Activated CD4-positive, alpha-beta T cell treated with anti-CD3 and anti-CD28 coated beads, Interleukin-2, amount 10 ng/mL, durations not matched to agents 7 days and 5 days (primary cell): ENCODE measurements at regions not wholly inside any gene's neighbourhood (a gene's known extent, or its start where the extent isn't known, plus 50 kb on each side); places are given as distances from the start of the nearest gene placed in this dataset.

Experiments
- CTCF ChIA-PET: fragments of 350-600 bp; sonication (Branson Sonifier 250); formaldehyde crosslinking; loops from one replicate; lab custom pipeline; 2021; ENCODE audit warnings: antibody characterized with exemption; lab: Charles Lee
- POLR2A ChIA-PET: fragments of 350-600 bp; sonication (Branson Sonifier 250); formaldehyde crosslinking; loops from one replicate; lab custom pipeline; 2021; ENCODE audit warnings: antibody characterized with exemption; lab: Charles Lee
- DNase-seq: peaks from one replicate; pipeline ENCODE4 v3.0.0-alpha.2; 2020
- H3K27ac Mint-ChIP-seq: one replicate; pipeline ENCODE4 v1.8.0; 2021; ENCODE audit warnings: mild to moderate bottlenecking, moderate library complexity, mixed read lengths
- H3K27me3 Mint-ChIP-seq: one replicate; pipeline ENCODE4 v1.8.0; 2021; ENCODE audit warnings: mixed read lengths
- H3K36me3 Mint-ChIP-seq: one replicate; pipeline ENCODE4 v1.8.0; 2021; ENCODE audit warnings: low read depth, mixed read lengths
- H3K4me1 Mint-ChIP-seq: one replicate; pipeline ENCODE4 v1.8.0; 2021; ENCODE audit warnings: mixed read lengths
- H3K4me3 Mint-ChIP-seq: one replicate; pipeline ENCODE4 v1.8.0; 2021; ENCODE audit warnings: mild to moderate bottlenecking, moderate library complexity, mixed read lengths
- H3K9me3 Mint-ChIP-seq: one replicate; pipeline ENCODE4 v1.8.0; 2021; ENCODE audit warnings: mixed read lengths

- ChIA-PET CTCF (interaction anchor here (0.6 kb wide), 1 partner anchor 742 kb away, joined by 3 read pairs; no protein-coding TSS in a partner anchor), POLR2A (no interaction called here)
- H3K4me3 Mint-ChIP-seq: no peak overlapping the region
- peaks cover 3% of the 10 kb centered on the region for H3K9me3 Mint-ChIP-seq
- no peak overlapping the region for H3K27ac Mint-ChIP-seq
- peaks cover 38% of the 10 kb centered on the region for H3K4me1 Mint-ChIP-seq
- DNase-seq: no peak
- H3K36me3 Mint-ChIP-seq: peaks cover 10% of the 10 kb centered on the region
- H3K27me3 Mint-ChIP-seq: no peaks in the 10 kb centered on the region
Measured at GRCh38 chr12:46450279-46450748, 77.7 kb upstream of the SLC38A2 start.

GRCh38 chr12:46449856-46450255 lies 77.3 kb upstream of the SLC38A2 start:
- H3K27ac Mint-ChIP-seq: no peak overlapping the region
- no peak for DNase-seq
- H3K27me3 Mint-ChIP-seq: no peaks in the 10 kb centered on the region
- CTCF ChIA-PET: interaction anchor here (0.6 kb wide), 1 partner anchor 742 kb away, joined by 3 read pairs; no protein-coding TSS in a partner anchor
- peaks cover 10% of the 10 kb centered on the region for H3K36me3 Mint-ChIP-seq
- peaks cover 3% of the 10 kb centered on the region for H3K9me3 Mint-ChIP-seq
- POLR2A ChIA-PET: no interaction called here
- no peak overlapping the region for H3K4me3 Mint-ChIP-seq
- H3K4me1 Mint-ChIP-seq: peaks cover 38% of the 10 kb centered on the region

GRCh38 chr12:46449316-46449715 lies 76.7 kb upstream of the SLC38A2 start:
- H3K27ac Mint-ChIP-seq: no peak overlapping the region
- ChIA-PET POLR2A (no interaction called here), CTCF (no interaction called here)
- H3K9me3 Mint-ChIP-seq: peaks cover 3% of the 10 kb centered on the region
- peaks cover 34% of the 10 kb centered on the region for H3K4me1 Mint-ChIP-seq
- DNase-seq: no peak
- H3K36me3 Mint-ChIP-seq: peaks cover 8% of the 10 kb centered on the region
- H3K4me3 Mint-ChIP-seq: no peak overlapping the region
- H3K27me3 Mint-ChIP-seq: no peaks in the 10 kb centered on the region

GRCh38 chr12:46446645-46447044 lies 74.1 kb upstream of the SLC38A2 start:
- no peak for DNase-seq
- no peak overlapping the region for H3K27ac Mint-ChIP-seq
- peaks cover 3% of the 10 kb centered on the region for H3K9me3 Mint-ChIP-seq
- H3K36me3 Mint-ChIP-seq: peaks cover 10% of the 10 kb centered on the region
- ChIA-PET POLR2A (no interaction called here), CTCF (no interaction called here)
- no peaks in the 10 kb centered on the region for H3K27me3 Mint-ChIP-seq
- H3K4me1 Mint-ChIP-seq: peaks cover 30% of the 10 kb centered on the region
- H3K4me3 Mint-ChIP-seq: no peak overlapping the region

- H3K4me1 Mint-ChIP-seq: peaks cover 25% of the 10 kb centered on the region
- no peak overlapping the region for H3K27ac Mint-ChIP-seq
- DNase-seq: no peak
- CTCF ChIA-PET: interaction anchor here (1.2 kb wide), 1 partner anchor 11 kb away, joined by 3 read pairs; no protein-coding TSS in a partner anchor
- H3K27me3 Mint-ChIP-seq: no peaks in the 10 kb centered on the region
- POLR2A ChIA-PET: interaction anchor here (0.6 kb wide), 1 partner anchor 78 kb away, joined by 3 read pairs; no protein-coding TSS in a partner anchor
- peaks cover 3% of the 10 kb centered on the region for H3K9me3 Mint-ChIP-seq
- H3K36me3 Mint-ChIP-seq: peaks cover 9% of the 10 kb centered on the region
- no peak overlapping the region for H3K4me3 Mint-ChIP-seq
Measured at GRCh38 chr12:46445551-46446235, 73.1 kb upstream of the SLC38A2 start.

- CTCF ChIA-PET: interaction anchor here (1.0 to 1.2 kb wide), 2 partner anchors 10 to 80 kb away, joined by 3 read pairs; no protein-coding TSS in a partner anchor
- Mint-ChIP-seq H3K36me3 (peaks cover 8% of the 10 kb centered on the region), H3K9me3 (peaks cover 3% of the 10 kb centered on the region), H3K27ac (no peak overlapping the region), H3K4me1 (peaks cover 23% of the 10 kb centered on the region), H3K4me3 (no peak overlapping the region), H3K27me3 (no peaks in the 10 kb centered on the region)
- no peak for DNase-seq
- POLR2A ChIA-PET: no interaction called here
Measured at GRCh38 chr12:46445093-46445492, 72.5 kb upstream of the SLC38A2 start.

GRCh38 chr12:46443594-46444263 lies 71.2 kb upstream of the SLC38A2 start:
- Mint-ChIP-seq H3K9me3 (no peaks in the 10 kb centered on the region), H3K36me3 (peaks cover 4% of the 10 kb centered on the region), H3K27ac (no peak overlapping the region), H3K27me3 (no peaks in the 10 kb centered on the region), H3K4me1 (peaks cover 13% of the 10 kb centered on the region), H3K4me3 (no peak overlapping the region)
- ChIA-PET CTCF (interaction anchor here (0.5 to 1.4 kb wide), 2 partner anchors 219 to 555 kb away, joined by 3 read pairs; no protein-coding TSS in a partner anchor), POLR2A (no interaction called here)
- DNase-seq: no peak

- POLR2A ChIA-PET: no interaction called here
- peaks cover 4% of the 10 kb centered on the region for H3K36me3 Mint-ChIP-seq
- no peak overlapping the region for H3K27ac Mint-ChIP-seq
- no peak for DNase-seq
- no peaks in the 10 kb centered on the region for H3K9me3 Mint-ChIP-seq
- H3K4me3 Mint-ChIP-seq: no peak overlapping the region
- H3K4me1 Mint-ChIP-seq: peaks cover 13% of the 10 kb centered on the region
- CTCF ChIA-PET: no interaction called here
- H3K27me3 Mint-ChIP-seq: no peaks in the 10 kb centered on the region
Measured at GRCh38 chr12:46442738-46443137, 70.2 kb upstream of the SLC38A2 start.

GRCh38 chr12:46442239-46442638 lies 69.7 kb upstream of the SLC38A2 start:
- ChIA-PET CTCF (no interaction called here), POLR2A (no interaction called here)
- no peak for DNase-seq
- no peaks in the 10 kb centered on the region for H3K9me3 Mint-ChIP-seq
- no peak overlapping the region for H3K27ac Mint-ChIP-seq
- peaks cover 13% of the 10 kb centered on the region for H3K4me1 Mint-ChIP-seq
- H3K4me3 Mint-ChIP-seq: no peak overlapping the region
- no peaks in the 10 kb centered on the region for H3K27me3 Mint-ChIP-seq
- peaks cover 2% of the 10 kb centered on the region for H3K36me3 Mint-ChIP-seq

GRCh38 chr12:46439793-46440511 lies 67.4 kb upstream of the SLC38A2 start:
- ChIA-PET POLR2A (no interaction called here), CTCF (no interaction called here)
- no peak for DNase-seq
- H3K27me3 Mint-ChIP-seq: no peaks in the 10 kb centered on the region
- no peaks in the 10 kb centered on the region for H3K9me3 Mint-ChIP-seq
- H3K27ac Mint-ChIP-seq: no peak overlapping the region
- H3K36me3 Mint-ChIP-seq: peaks cover 2% of the 10 kb centered on the region
- H3K4me1 Mint-ChIP-seq: peaks cover 1% of the 10 kb centered on the region
- H3K4me3 Mint-ChIP-seq: no peak overlapping the region

GRCh38 chr12:46438719-46439319 lies 66.2 kb upstream of the SLC38A2 start:
- CTCF ChIA-PET: no interaction called here
- Mint-ChIP-seq H3K36me3 (peaks cover 4% of the 10 kb centered on the region), H3K27me3 (no peaks in the 10 kb centered on the region), H3K4me3 (no peak overlapping the region), H3K9me3 (no peaks in the 10 kb centered on the region), H3K4me1 (no peaks in the 10 kb centered on the region), H3K27ac (no peak overlapping the region)
- POLR2A ChIA-PET: no interaction called here
- DNase-seq: no peak

- H3K27ac Mint-ChIP-seq: no peak overlapping the region
- H3K4me3 Mint-ChIP-seq: no peak overlapping the region
- H3K4me1 Mint-ChIP-seq: no peaks in the 10 kb centered on the region
- DNase-seq: no peak
- CTCF ChIA-PET: no interaction called here
- H3K36me3 Mint-ChIP-seq: peaks cover 3% of the 10 kb centered on the region
- POLR2A ChIA-PET: no interaction called here
- no peaks in the 10 kb centered on the region for H3K27me3 Mint-ChIP-seq
- H3K9me3 Mint-ChIP-seq: no peaks in the 10 kb centered on the region
Measured at GRCh38 chr12:46438256-46438655, 65.7 kb upstream of the SLC38A2 start.
